ENCODE measurements at regions not wholly inside any gene's neighbourhood (a gene's known extent, or its start where the extent isn't known, plus 50 kb on each side); places are given as distances from the start of the nearest gene placed in this dataset.

DNA sequence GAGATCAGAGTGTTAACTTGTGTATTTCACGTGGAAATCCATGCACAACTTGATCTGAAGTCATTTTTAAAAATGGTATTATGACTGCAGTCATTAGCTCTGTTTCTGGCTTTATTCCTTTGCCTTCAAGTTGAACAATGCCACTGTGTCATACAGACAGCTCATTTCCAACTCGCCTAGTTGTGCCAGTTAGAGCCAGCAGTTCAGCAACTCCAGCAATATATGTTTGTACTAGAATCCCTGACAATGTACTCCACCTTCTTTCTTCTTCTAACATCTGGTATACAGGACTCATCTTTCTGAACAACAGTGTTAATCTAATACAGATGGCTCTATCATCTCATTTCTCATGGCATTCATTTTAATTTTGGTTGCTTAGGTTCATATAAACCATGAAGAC is 418.3 kb upstream of the POU3F2 start:
- TF ChIP-seq, protein P1, sequence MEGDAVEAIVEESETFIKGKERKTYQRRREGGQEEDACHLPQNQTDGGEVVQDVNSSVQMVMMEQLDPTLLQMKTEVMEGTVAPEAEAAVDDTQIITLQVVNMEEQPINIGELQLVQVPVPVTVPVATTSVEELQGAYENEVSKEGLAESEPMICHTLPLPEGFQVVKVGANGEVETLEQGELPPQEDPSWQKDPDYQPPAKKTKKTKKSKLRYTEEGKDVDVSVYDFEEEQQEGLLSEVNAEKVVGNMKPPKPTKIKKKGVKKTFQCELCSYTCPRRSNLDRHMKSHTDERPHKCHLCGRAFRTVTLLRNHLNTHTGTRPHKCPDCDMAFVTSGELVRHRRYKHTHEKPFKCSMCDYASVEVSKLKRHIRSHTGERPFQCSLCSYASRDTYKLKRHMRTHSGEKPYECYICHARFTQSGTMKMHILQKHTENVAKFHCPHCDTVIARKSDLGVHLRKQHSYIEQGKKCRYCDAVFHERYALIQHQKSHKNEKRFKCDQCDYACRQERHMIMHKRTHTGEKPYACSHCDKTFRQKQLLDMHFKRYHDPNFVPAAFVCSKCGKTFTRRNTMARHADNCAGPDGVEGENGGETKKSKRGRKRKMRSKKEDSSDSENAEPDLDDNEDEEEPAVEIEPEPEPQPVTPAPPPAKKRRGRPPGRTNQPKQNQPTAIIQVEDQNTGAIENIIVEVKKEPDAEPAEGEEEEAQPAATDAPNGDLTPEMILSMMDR (IDR thresholded peaks at IDR 0.05 in 2 of 3, conservative IDR thresholded peaks at IDR 0.05 in 1 of 3; ENCODE audit: borderline replicate concordance in 1 of 3, insufficient read depth in 1 of 3, low read depth in 2 of 3, low read length in 2 of 3), result no peak
- TF ChIP-seq POLR2AphosphoS5 (IDR thresholded peaks at IDR 0.05; ENCODE audit: low read depth, low read length), result no peak
- no peak for TF ChIP-seq POLR2A (IDR thresholded peaks at IDR 0.05; ENCODE audit: borderline replicate concordance, extremely low read depth, insufficient read depth, insufficient read length)
- TF ChIP-seq, protein P2, sequence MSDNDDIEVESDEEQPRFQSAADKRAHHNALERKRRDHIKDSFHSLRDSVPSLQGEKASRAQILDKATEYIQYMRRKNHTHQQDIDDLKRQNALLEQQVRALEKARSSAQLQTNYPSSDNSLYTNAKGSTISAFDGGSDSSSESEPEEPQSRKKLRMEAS (IDR thresholded peaks at IDR 0.05), result no peak
- no peak for TF ChIP-seq EZH2phosphoT487 (IDR thresholded peaks at IDR 0.05; ENCODE audit: borderline replicate concordance)
- no peak for TF ChIP-seq EZH2 (IDR thresholded peaks at IDR 0.05)
- no peak for TF ChIP-seq TCF7L2 (IDR thresholded peaks at IDR 0.05; ENCODE audit: borderline replicate concordance, extremely low read depth, insufficient read depth, insufficient read length)
- no peak for TF ChIP-seq CEBPB (IDR thresholded peaks at IDR 0.05; ENCODE audit: low read depth)
- TF ChIP-seq, protein P3, sequence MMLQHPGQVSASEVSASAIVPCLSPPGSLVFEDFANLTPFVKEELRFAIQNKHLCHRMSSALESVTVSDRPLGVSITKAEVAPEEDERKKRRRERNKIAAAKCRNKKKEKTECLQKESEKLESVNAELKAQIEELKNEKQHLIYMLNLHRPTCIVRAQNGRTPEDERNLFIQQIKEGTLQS (IDR thresholded peaks at IDR 0.05), result no peak
- no peak for TF ChIP-seq JUND (IDR thresholded peaks at IDR 0.05)
- no peak for TF ChIP-seq RAD21 (IDR thresholded peaks at IDR 0.05; ENCODE audit: low read depth)

Measured in HCT116 (cell line).